Stimulated activated CD4-positive, alpha-beta T cell treated with anti-CD3 and anti-CD28 coated beads, Interleukin-12 subunit alpha, Interleukin-12 subunit beta, amount 100 ng/mL, for 48 hours (primary cell): ENCODE measurements at regions not wholly inside any gene's neighbourhood (a gene's known extent, or its start where the extent isn't known, plus 50 kb on each side); places are given as distances from the start of the nearest gene placed in this dataset.

Source experiments
- DNase-seq, 3 donors: peaks; one replicate each; pipeline ENCODE4 v3.0.0-alpha.2; 2020; ENCODE audit warnings: low read depth in 2 of 3, low spot score in 1 of 3

- DNase-seq, result no peak
These were observed 499.3 kb downstream of the NXPH1 start for GRCh38 chr7:8932751-8933150.

DNA sequence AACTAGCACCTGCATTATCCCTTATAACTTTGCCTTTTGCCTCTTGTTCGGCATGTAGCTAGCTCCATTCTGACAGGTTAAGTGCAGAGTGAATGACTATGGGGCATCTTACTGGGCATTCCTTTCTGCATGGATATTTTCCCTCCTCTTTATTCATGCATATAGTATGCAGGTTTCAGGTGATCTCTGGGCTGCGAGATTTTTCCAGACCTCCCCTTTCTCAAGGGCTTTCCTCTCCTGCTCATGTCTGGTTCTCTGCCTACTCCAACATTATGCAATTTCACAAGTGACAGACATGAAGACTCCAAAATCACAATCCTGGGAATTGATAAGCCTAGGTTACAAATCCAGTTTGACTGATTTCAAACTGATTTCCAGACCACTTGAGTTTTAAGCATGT, 503.8 kb downstream of the NXPH1 start:
- no peak for DNase-seq

DNA sequence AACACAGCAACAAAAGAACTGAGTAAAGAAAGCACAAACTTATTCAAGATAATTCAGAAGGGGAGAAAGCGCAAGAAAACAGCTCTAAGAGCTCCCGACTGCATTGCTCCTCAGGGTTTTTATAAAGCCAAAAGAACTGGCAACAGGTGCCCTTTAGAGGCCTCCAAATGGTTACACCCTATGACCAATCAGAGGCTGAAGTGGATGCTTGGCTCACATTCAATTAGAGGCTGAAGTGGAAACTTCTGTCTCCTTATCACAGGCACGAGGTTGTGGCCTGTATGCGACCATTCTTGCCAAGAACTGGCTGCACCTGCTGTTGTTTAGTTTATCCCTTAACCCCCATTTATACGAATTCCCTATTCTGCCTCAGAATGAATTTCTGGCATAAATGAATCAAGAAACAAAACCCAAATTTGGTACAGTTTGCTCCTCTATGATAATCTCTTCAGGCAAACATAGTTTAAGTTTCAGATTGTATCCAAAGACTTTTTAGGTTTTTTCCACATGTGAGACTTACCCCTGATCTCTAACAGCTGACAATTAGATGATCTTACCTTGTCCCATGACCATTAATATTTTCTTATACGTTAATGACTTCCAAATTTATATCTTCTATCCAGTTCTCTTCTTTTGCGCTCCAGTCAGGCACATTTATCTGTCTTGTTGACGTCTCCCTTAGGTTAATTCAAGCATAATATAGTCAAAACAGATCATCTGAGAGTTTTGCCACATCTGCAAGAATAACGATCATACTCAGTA, 504.8 kb downstream of the NXPH1 start:
- no peak for DNase-seq

- no peak for DNase-seq
These were observed 506.0 kb downstream of the NXPH1 start for GRCh38 chr7:8939446-8939845.

GRCh38 chr7:8963722-8964121, 530.3 kb downstream of the NXPH1 start:
- DNase-seq, result no peak

- no peak for DNase-seq
These were observed 531.8 kb downstream of the NXPH1 start for GRCh38 chr7:8965177-8965576.

DNA sequence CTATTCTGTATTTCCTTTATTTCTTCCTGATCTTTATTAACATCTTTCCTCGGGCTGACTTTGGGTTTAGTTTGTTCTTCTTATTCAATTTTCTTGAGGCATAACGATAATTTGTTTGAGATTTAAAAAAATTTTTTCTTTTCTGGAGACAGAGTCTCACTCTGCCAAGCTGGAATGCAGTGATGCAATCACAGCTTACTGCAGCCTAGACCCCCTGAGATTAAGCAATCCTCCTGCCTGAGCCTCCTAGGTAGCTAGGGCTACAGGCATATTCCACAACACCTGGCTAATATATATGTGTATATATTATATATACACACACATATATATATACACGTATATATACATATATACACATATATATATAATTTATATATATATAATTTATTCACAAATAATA, 540.2 kb downstream of the NXPH1 start:
- DNase-seq, result no peak

DNA sequence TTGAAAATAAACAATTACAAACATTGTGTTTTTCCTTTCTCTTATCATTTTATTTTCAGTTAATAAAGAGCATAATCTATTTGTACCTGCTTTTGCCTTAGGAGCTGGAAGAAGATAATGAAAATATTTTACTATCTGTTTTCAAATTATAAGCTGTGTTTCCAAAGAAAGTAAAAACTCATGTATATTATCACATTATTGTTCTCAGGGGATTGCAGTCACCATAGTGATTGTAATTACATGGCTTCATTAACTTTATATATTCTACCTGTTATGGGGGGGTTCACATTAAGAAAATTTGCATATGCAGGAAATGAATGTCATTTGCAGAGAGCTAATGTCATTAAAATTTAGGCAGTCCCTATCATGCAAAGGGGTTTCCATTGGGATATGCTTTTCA, 542.3 kb downstream of the NXPH1 start:
- no peak for DNase-seq

DNA sequence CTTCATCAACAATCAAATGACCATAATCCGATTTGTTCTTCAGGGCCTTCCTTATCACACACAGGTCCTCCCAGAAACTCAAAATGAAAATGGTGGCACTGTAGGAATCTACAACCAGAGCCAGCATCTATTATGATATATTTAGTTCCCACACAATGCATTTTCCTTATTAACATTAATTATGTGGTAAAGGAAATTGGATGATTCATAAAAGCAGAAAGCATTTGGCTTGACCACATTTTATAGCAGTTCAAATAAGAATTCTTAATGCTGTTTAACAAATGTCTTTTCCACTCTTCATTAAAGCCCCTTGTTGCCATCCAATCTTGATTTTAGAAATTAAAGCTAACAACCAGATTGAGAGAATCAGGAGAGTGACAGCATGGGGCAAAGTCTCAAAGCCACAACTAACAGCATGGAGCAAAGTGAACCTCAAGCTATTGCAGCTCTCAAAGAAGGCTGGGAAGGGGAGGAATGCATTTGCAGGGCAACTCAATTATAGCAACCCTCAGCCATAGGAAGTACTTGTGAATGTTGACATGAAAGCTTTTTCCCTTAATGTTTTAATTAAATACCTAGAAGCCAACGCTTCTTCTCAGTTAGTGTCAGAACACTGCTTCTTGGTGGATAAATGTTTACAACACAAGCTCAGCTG, 549.1 kb downstream of the NXPH1 start:
- no peak for DNase-seq

DNA sequence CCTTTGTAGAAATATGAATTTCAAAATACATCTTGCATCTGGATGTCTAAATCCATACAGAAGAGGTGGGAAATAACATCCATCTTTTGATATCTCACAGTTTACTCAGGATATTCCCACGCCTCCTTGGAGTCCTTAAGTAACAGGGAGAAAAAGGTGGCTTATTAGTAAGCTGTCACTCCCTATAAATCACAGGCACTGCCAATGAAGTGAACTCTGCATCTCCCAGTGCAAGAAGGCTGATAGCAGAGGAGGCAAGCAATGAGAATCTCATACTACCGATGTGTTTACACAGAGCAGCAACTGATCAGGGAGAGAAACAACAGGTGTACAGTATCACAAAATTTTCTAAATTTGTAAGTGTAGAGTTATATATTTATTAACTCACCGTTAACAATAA, 551.8 kb downstream of the NXPH1 start:
- no peak for DNase-seq

DNA sequence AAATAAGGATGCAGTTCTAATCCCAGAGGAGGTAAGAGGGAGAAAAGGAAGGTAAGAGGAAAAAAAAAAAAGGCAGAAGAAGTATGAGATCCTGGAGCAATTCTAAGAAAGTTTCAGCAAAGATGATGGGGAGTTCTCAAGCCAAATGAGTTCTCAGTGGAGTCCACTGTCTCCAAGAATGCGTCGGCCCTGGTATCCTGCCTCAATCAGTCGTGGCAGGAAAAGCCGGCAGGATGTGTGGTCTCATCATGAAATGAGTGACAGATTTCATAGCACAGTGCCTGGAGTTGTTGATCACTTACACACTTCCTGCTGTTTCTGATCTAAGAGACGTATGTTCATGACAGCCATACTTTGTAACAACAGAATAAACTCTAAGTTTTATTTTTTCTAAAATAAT, 554.9 kb downstream of the NXPH1 start:
- no peak for DNase-seq

GRCh38 chr7:8991159-8991558, 557.8 kb downstream of the NXPH1 start:
- DNase-seq, result no peak

- DNase-seq, result no peak
These were observed 565.4 kb downstream of the NXPH1 start for GRCh38 chr7:8998762-8999161.

DNA sequence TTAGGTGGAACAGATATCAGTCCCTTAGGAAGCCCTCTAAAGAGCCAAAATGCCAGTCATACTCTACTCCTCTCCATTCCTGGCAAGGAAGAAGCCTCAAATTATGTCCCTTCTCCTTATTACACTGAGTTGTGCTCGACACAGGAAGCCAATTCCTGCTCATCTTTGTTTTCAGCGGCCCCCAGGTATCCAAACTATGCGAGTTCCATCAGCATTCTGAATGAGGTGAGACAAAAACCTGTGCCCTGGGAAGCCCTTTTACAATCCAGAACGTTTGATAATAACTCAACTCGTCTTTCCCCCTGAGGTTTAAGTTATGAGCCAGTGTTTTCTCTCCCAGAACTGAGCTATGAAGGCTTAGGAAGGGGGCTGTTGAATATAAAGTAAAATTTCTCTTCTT, 580.5 kb downstream of the NXPH1 start:
- no peak for DNase-seq

DNA sequence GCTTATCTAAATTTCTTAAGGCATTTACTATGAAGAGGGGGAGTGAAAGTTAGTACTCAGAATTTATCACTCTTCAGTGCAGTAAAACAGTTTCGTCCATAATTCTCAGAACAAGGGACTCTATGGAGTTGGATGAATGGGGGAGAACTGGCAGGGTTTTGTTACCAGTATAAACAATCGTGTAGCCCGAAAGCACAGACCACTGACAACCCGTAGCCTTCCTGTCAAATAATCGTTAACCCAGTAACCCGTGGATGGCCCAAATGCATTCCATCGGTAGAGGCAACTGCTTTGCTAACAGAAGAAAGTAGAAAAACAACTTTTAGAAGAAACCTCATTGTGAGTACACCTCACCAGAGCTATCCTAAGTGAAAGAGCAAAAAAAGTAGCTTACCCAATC, 583.9 kb downstream of the NXPH1 start:
- DNase-seq, result no peak

- no peak for DNase-seq
These were observed 589.0 kb downstream of the NXPH1 start for GRCh38 chr7:9022456-9022855.

DNA sequence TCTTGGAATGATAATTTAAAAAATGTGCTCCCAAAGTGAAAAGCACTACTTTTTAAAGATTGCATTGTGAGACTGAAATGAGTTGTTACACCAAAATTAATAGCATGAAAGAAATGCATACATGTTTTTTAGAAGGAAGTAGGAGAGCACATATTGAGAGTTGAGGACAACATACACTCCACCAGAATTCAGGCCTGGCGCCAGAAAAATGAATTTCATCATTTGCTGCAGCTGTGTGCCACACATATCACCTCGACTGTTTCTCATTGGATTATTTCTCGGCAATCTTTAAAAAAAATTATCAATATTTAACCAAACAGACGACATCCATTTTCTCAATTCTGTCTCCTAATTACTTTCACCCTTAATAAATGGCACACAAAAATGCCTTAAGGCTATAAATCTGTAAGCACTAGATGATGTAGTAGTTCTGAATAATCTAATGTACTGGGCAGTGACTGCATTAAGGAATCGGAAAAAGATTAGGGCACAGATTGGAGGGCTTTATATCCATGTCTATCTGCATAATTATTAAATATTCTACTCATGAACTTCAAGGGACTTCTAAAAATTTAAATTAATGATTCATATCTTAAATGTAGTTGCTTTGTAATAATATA, 590.4 kb downstream of the NXPH1 start:
- DNase-seq, result no peak

DNA sequence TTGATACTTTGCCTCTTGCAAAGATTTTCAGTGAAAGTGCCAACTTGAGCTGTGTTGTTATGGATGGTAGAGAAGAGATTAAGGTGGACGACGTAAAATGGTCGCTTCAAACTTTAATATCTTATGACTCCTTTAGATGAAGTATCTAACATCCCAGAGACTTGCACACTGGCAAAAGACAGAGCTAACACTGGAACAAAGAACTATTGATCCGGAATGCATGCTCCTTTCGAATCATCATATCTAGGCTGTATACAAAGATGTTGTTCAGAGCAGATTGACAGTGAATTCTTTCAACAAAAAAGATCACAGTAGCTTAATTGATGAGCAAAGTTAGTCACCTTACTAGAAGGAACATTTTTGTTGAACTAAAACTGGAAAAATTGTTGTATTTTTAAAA, 592.7 kb downstream of the NXPH1 start:
- no peak for DNase-seq

DNA sequence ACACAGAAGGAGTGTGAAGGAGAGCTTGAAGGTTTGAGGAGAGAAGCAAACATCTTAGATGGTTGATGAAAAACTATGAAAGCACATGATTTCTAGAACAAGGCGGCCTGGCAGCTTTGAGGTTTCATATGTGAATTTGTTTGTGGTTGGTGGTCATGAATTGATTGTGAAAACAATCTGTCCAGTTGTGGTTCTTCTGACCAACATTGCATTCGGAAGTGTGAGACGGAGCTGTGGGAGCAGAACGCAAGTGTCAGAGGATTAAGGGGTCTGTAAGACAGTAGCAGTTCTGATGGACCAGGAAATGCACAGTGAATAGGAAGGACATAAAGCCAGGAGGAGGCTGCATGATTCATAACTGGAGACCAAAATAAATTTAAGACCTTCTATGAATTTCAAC, 594.6 kb downstream of the NXPH1 start:
- no peak for DNase-seq

GRCh38 chr7:9029681-9030530, 596.5 kb downstream of the NXPH1 start:
- DNase-seq, result no peak

DNA sequence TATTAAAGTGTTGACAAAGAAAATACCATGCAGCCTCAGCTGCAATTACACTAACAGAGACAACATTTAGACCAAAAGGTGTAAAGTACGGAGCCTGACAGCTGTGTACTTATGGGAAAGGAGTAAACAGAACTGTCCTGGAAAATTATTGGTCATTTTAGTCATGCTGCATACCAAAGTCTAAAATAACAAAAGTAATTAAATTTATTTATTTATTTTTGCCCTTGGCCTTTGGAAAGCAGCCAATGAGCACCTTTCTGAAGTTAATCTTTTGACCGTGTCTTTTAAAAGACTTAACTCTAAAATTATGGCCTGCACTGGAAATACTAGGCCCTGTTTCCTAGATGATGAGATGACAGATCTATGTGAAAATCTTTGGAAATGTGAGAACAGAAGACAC, 597.6 kb downstream of the NXPH1 start:
- DNase-seq, result no peak

DNA sequence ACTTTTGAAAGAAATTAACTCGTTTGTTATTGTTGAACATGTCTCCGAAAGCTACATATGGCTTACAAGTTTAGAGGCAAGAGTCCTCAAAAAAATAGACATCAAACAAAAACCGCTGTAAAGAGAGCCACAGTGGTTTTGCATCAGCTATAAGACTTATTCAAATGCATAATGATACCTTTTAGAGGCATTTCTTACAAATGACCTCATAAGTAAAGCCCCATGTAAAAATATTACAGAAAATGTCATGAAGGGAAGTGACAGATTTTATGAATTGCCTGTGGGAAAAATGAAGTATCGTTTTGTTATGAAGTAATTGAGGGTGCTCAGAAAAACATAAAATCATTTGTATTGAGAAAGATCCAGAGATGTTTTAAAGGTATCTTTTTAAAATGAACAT, 598.0 kb downstream of the NXPH1 start:
- DNase-seq, result no peak
